Left lung (tissue), 4 donors: ENCODE measurements at regions not wholly inside any gene's neighbourhood (a gene's known extent, or its start where the extent isn't known, plus 50 kb on each side); places are given as distances from the start of the nearest gene placed in this dataset.

Experiments
- ATAC-seq: fragments of 200-7000 bp; cut with Tn5 transposase; one replicate; pipeline ENCODE4 v1.9.1; 2020; ENCODE audit warnings: moderate library complexity
- DNase-seq, 4 donors: peaks; one replicate each; pipeline ENCODE4 v3.0.0-alpha.2; 2013 to 2020
- H3K27ac ChIP-seq, 2 donors: fragments of 200-600 bp; sonication (generic) in 1 of 2; one replicate each; pipeline versions ENCODE4 v1.5.0 to v1.8.0; 2020 to 2021
- H3K27me3 ChIP-seq, 2 donors: fragments of 200-600 bp; sonication (generic) in 1 of 2; one replicate each; pipeline versions ENCODE4 v1.5.0 to v1.8.0; 2020 to 2021
- H3K36me3 ChIP-seq, 2 donors: fragments of 200-600 bp; sonication (generic) in 1 of 2; one replicate each; pipeline versions ENCODE4 v1.5.0 to v1.8.0; 2020 to 2021
- H3K4me1 ChIP-seq, 2 donors: fragments of 200-600 bp; one replicate each; pipeline ENCODE4 v1.8.0; 2021
- H3K4me3 ChIP-seq, 2 donors: fragments of 200-600 bp; sonication (generic) in 1 of 2; one replicate each; pipeline versions ENCODE4 v1.5.0 to v1.8.0; 2020 to 2021; ENCODE audit warnings: mild to moderate bottlenecking in 1 of 2
- H3K9me3 ChIP-seq, 2 donors: fragments of 200-600 bp; sonication (generic) in 1 of 2; one replicate each; pipeline versions ENCODE4 v1.5.0 to v1.8.0; 2020 to 2021
- intact Hi-C, 2 donors: fragments of 100-400 bp; cut with DNase I; formaldehyde crosslinking; loops; one replicate each; pipeline versions ENCODE4 v1.11.2 to v1.14.2; 2022
- TF ChIP-seq, protein P1 (sequence below), 2 donors: fragments of 200-600 bp; sonication (generic) in 1 of 2; IDR thresholded peaks; one replicate each; pipeline versions ENCODE4 v1.5.0 to v1.8.0; 2021; ENCODE audit warnings: antibody characterized with exemption in 2 of 2
- donor health status: DM: no; HTN: yes; CAD: no.
- donor health status: DM: no; HTN: no; CAD: no.

GRCh38 chrX:97751735-97752134, 868.0 kb downstream of the RPA4 start:
- H3K27ac ChIP-seq, result no peak overlapping the region
- intact Hi-C loops, result no loop called here
- no peaks in the 10 kb centered on the region for H3K36me3 ChIP-seq
- no peak for ATAC-seq
- no peak for DNase-seq
- H3K9me3 ChIP-seq, result no peaks in the 10 kb centered on the region
- H3K4me3 ChIP-seq, result no peak overlapping the region
- TF ChIP-seq, protein P1, sequence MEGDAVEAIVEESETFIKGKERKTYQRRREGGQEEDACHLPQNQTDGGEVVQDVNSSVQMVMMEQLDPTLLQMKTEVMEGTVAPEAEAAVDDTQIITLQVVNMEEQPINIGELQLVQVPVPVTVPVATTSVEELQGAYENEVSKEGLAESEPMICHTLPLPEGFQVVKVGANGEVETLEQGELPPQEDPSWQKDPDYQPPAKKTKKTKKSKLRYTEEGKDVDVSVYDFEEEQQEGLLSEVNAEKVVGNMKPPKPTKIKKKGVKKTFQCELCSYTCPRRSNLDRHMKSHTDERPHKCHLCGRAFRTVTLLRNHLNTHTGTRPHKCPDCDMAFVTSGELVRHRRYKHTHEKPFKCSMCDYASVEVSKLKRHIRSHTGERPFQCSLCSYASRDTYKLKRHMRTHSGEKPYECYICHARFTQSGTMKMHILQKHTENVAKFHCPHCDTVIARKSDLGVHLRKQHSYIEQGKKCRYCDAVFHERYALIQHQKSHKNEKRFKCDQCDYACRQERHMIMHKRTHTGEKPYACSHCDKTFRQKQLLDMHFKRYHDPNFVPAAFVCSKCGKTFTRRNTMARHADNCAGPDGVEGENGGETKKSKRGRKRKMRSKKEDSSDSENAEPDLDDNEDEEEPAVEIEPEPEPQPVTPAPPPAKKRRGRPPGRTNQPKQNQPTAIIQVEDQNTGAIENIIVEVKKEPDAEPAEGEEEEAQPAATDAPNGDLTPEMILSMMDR (IDR thresholded peaks at IDR 0.05), result no peak
- H3K4me1 ChIP-seq, result no peaks in the 10 kb centered on the region
- no peaks in the 10 kb centered on the region for H3K27me3 ChIP-seq

DNA sequence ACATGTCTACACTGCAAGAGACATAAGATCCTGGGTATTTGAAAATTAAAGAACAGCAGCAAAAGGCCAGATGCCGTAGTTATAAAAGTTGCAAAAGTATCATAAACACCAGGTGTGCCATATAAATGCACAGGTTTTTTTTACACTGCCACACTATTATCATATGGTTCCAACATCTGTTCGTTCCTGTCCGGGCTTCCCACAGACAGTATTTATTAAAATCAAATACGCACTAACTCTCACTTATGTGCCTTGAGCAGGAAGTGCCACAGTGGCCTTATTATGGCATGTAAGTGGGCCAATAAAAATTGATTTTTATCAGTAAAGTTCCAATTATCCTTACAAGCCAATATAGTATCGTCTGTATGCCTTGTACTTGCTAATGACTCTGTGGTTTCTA, 873.2 kb downstream of the RPA4 start:
- DNase-seq (no peak), ATAC-seq (no peak)
- Histone ChIP-seq H3K9me3 (no peaks in the 10 kb centered on the region), H3K4me1 (no peaks in the 10 kb centered on the region), H3K27me3 (peaks cover 0 to 2% of the 10 kb centered on the region in 2 donors), H3K27ac (no peak overlapping the region), H3K36me3 (no peaks in the 10 kb centered on the region), H3K4me3 (no peak overlapping the region)
- intact Hi-C loops, result no loop called here
- TF ChIP-seq, protein P1 (IDR thresholded peaks at IDR 0.05), result no peak

DNA sequence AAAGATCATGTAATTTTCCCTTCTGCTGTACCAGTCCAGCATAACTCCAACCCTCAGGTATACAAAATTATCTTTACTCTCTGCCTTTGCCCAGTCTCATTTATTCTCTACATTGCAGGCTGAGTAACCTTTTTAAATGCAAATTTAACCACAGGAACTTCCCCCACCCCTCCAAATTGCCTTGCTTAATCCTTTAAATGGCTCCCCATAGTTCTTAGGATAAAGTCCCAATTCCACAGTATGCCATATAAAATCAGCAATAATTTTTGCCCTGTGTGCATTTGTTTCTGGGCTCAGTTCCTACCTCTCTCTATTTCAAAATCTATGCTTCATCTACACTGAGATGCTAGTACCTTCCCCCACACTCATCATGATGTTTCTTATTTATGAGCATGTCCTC, 879.7 kb downstream of the RPA4 start:
- Histone ChIP-seq H3K27me3 (peaks cover 0 to 3% of the 10 kb centered on the region in 2 donors), H3K9me3 (no peaks in the 10 kb centered on the region), H3K4me1 (no peaks in the 10 kb centered on the region), H3K4me3 (no peak overlapping the region), H3K36me3 (no peaks in the 10 kb centered on the region), H3K27ac (no peak overlapping the region)
- intact Hi-C loops, result no loop called here
- ATAC-seq, result no peak
- no peak for DNase-seq
- TF ChIP-seq, protein P1 (IDR thresholded peaks at IDR 0.05), result no peak

DNA sequence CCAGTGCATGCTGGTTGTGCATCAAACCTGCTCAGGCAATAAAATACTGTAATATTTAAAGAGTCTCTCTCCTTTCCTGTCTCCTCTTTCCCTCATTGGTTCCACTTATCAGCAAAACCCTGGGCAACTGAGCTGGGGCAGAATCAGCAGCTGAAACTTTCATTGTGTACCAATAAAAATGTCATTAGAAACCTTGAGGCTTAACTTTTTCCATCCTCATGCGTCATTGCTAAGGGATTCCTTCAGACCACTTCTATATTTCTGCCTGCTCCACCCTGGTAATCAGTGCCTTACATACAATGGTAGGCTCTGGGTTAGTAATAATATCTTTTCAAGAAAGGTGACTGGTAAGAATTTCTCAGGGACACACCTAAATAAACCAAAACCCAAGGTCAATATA, 880.3 kb downstream of the RPA4 start:
- DNase-seq (no peak), ATAC-seq (no peak)
- Histone ChIP-seq H3K4me3 (no peak overlapping the region), H3K36me3 (no peaks in the 10 kb centered on the region), H3K27me3 (peaks cover 0 to 3% of the 10 kb centered on the region in 2 donors), H3K27ac (no peak overlapping the region), H3K4me1 (no peaks in the 10 kb centered on the region), H3K9me3 (no peaks in the 10 kb centered on the region)
- TF ChIP-seq, protein P1 (IDR thresholded peaks at IDR 0.05), result no peak
- intact Hi-C loops, result no loop called here

DNA sequence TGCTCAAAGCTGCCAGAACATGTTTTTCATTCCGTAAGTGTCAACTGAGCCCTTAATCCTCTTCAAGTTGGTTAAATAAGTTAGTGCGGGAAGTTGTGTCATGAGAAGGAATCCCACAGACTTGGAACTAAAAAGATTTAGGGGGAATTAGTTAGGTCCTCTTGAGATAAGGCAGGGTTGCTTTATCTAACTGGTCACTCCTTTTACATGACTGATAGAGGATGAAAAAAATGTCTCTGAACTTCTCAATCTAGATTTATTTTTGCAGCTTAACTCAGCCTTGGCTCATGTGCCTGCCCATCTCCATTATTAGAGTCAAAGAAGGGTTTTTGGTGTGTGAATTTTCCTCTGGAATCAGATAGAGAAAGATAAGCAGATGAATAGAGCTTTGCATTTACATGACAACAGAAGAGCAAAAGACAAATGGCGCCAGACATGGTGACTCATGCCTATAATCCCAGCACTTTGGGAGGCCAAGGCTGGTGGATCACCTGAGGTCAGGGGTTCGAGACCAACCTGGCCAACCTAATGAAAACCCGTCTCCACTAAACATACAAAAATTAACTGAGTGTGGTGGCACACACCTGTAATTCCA, 882.9 kb downstream of the RPA4 start:
- peaks cover 0 to 3% of the 10 kb centered on the region in 2 donors for H3K27me3 ChIP-seq
- no peaks in the 10 kb centered on the region for H3K9me3 ChIP-seq
- no peak for ATAC-seq
- TF ChIP-seq, protein P1 (IDR thresholded peaks at IDR 0.05), result no peak
- H3K4me3 ChIP-seq, result no peak overlapping the region
- no peaks in the 10 kb centered on the region for H3K36me3 ChIP-seq
- intact Hi-C loops, result no loop called here
- no peak overlapping the region for H3K27ac ChIP-seq
- no peaks in the 10 kb centered on the region for H3K4me1 ChIP-seq
- DNase-seq, result no peak
